Right lobe of liver (tissue), 4 donors: ENCODE measurements at regions not wholly inside any gene's neighbourhood (a gene's known extent, or its start where the extent isn't known, plus 50 kb on each side); places are given as distances from the start of the nearest gene placed in this dataset.

Source experiments
- CTCF ChIP-seq, 4 donors: fragments of 200-600 bp in 3 of 4; fragments of 450-650 bp in 1 of 4; IDR thresholded peaks; one replicate each; pipeline versions ENCODE4 v1.5.1 to v1.8.0; 2016 to 2022; ENCODE audit warnings: antibody characterized with exemption in 4 of 4, mild to moderate bottlenecking in 2 of 4
- POLR2A ChIP-seq: fragments of 450-650 bp; IDR thresholded peaks from one replicate; pipeline ENCODE4 v1.6.1; 2017; ENCODE audit warnings: antibody characterized with exemption, mild to moderate bottlenecking
- donor health status: DM: no; HTN: no; CAD: no.
- donor health status: DM: no; HTN: no; CAD: no.
- donor health status: DM: no; HTN: yes; CAD: no.

GRCh38 chr15:77742570-77742969, 109.9 kb upstream of the LINGO1 start:
- TF ChIP-seq POLR2A: no peak
- TF ChIP-seq CTCF (IDR thresholded peaks at IDR 0.05): no peak
